Endothelial cell of umbilical vein (primary cell): ENCODE measurements at regions not wholly inside any gene's neighbourhood (a gene's known extent, or its start where the extent isn't known, plus 50 kb on each side); places are given as distances from the start of the nearest gene placed in this dataset.

ENCODE experiments used
- CTCF ChIP-seq, 2 donors: IDR thresholded peaks; 1 replicate in 1 of 2; 2 replicates in 1 of 2; pipeline ENCODE4 v1.5.1; 2011; ENCODE audit warnings: low read length in 2 of 2, mild to moderate bottlenecking in 2 of 2, moderate library complexity in 2 of 2, control low read depth in 1 of 2, inconsistent platforms in 1 of 2, low read depth in 1 of 2; ENCODE audit not compliant: insufficient read depth in 1 of 2; ENCODE audit errors: extremely low read depth in 1 of 2
- EZH2 ChIP-seq: IDR thresholded peaks from 2 replicates; pipeline ENCODE4 v1.6.1; 2012; ENCODE audit warnings: borderline replicate concordance, low read depth, mild to moderate bottlenecking, moderate library complexity, low read length, inconsistent platforms; ENCODE audit not compliant: severe bottlenecking
- FOS ChIP-seq: IDR thresholded peaks from 2 replicates; pipeline ENCODE4 v1.6.1; 2011; ENCODE audit warnings: mild to moderate bottlenecking, low read length, moderate library complexity, borderline replicate concordance; ENCODE audit not compliant: insufficient read depth
- GATA2 ChIP-seq: IDR thresholded peaks from 2 replicates; pipeline ENCODE4 v1.7.0; 2011; ENCODE audit warnings: low read depth, mild to moderate bottlenecking, moderate library complexity, mixed read lengths, low read length; ENCODE audit not compliant: insufficient read length, insufficient read depth
- JUN ChIP-seq: IDR thresholded peaks from 2 replicates; pipeline ENCODE4 v1.6.1; 2011; ENCODE audit warnings: borderline replicate concordance, low read depth; ENCODE audit not compliant: insufficient read length, insufficient read depth
- MYC ChIP-seq: IDR thresholded peaks from one replicate; pipeline ENCODE4 v1.6.1; 2011; ENCODE audit warnings: mild to moderate bottlenecking, low read depth, low read length
- POLR2A ChIP-seq: IDR thresholded peaks from 2 replicates; pipeline ENCODE4 v1.6.1; 2012; ENCODE audit warnings: low read depth, mild to moderate bottlenecking, control low read depth, low read length
- POLR2AphosphoS5 ChIP-seq: IDR thresholded peaks from 2 replicates; pipeline ENCODE4 v1.6.1; 2012; ENCODE audit warnings: low read depth, mild to moderate bottlenecking, control low read depth, low read length, moderate library complexity; ENCODE audit not compliant: insufficient read depth

GRCh38 chr14:49994951-49995561 lies 102.2 kb downstream of the ARF6 start:
- TF ChIP-seq GATA2 (no peak), MYC (no peak), FOS (no peak), CTCF (IDR thresholded peaks at IDR 0.05; ENCODE audit: extremely low read depth in 1 of 2, insufficient read depth in 1 of 2, low read depth in 1 of 2, low read length in 2 of 2) (no peak), POLR2A (no peak), EZH2 (no peak), JUN (no peak), POLR2AphosphoS5 (no peak)
